Skeletal muscle tissue (tissue), 3 donors: ENCODE measurements at regions not wholly inside any gene's neighbourhood (a gene's known extent, or its start where the extent isn't known, plus 50 kb on each side); places are given as distances from the start of the nearest gene placed in this dataset.
"Not testable (repeated sequence)": the region's sequence is repeated elsewhere in the genome, so short reads cannot be mapped to it uniquely, and the experiment has no call there.

Source experiments
- H3K27ac ChIP-seq: one replicate; pipeline ENCODE4 v1.7.0; 2013; ENCODE audit warnings: mild to moderate bottlenecking, low read depth, low read length, inconsistent platforms
- H3K27me3 ChIP-seq, 3 donors: one replicate each; pipeline ENCODE4 v1.7.0; 2013; ENCODE audit warnings: low read length in 3 of 3; ENCODE audit not compliant: control insufficient read depth in 3 of 3, insufficient read depth in 3 of 3
- H3K36me3 ChIP-seq, 3 donors: one replicate each; pipeline ENCODE4 v1.7.0; 2013; ENCODE audit warnings: low read length in 3 of 3; ENCODE audit not compliant: control insufficient read depth in 3 of 3, insufficient read depth in 3 of 3
- H3K4me1 ChIP-seq, 3 donors: one replicate each; pipeline ENCODE4 v1.7.0; 2013; ENCODE audit warnings: low read length in 3 of 3, mild to moderate bottlenecking in 3 of 3; ENCODE audit not compliant: control insufficient read depth in 3 of 3, insufficient read depth in 3 of 3
- H3K4me3 ChIP-seq, 3 donors: one replicate each; pipeline ENCODE4 v1.7.0; 2013; ENCODE audit warnings: low read length in 3 of 3
- H3K9ac ChIP-seq, 3 donors: one replicate each; pipeline ENCODE4 v1.7.0; 2013; ENCODE audit warnings: low read length in 3 of 3, mild to moderate bottlenecking in 3 of 3, moderate library complexity in 2 of 3, low read depth in 1 of 3
- H3K9me3 ChIP-seq, 3 donors: one replicate each; pipeline ENCODE4 v1.7.0; 2013; ENCODE audit warnings: low read length in 3 of 3; ENCODE audit not compliant: control insufficient read depth in 3 of 3
- donor health status: Osteomylitis.

DNA sequence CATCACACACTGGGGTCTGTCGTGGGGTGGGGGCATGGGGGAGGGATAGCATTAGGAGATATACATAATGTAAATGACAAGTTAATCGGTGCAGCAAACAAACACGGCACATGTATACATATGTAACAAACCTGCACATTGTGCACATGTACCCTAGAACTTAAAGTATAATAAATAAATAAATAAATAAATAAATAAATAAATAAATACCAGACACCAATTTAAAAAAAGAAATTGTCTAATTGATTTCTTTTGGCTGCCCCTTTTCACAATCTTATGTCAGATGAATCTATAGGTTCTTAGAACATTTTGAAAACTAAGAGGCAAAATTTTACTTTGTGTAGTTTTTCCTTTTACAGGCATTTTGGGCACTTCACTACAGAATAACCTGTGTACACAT is 74.4 kb upstream of the SMIM15 start:
- H3K9me3 ChIP-seq, H3K36me3 ChIP-seq, H3K27me3 ChIP-seq, H3K27ac ChIP-seq, H3K4me1 ChIP-seq, H3K4me3 ChIP-seq, H3K9ac ChIP-seq: not testable (repeated sequence)

DNA sequence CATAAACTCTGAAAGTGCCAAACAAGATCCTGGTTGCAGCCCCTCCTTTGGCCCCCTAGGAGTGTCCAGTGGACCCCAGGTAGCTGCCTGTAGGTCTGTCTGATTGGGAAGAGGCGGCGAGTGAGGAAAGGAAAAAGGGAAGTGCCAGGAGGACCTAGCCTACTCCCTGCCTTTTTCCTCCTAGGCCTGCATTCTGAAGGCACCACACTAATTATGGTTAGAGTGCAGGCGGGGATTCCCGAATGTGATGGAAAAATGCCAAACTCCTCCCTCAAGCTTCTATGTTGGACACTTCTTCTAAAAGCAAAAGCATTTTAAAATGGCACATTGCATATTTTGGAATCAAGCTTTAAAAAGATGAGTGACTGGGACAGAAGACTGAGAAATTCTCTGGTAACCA is 83.2 kb upstream of the SMIM15 start:
- H3K9me3 ChIP-seq, result no peaks in the 10 kb centered on the region
- H3K27me3 ChIP-seq, result no peaks in the 10 kb centered on the region
- peaks cover 0 to 2% (median 0%) of the 10 kb centered on the region in 3 donors for H3K4me1 ChIP-seq
- no peaks in the 10 kb centered on the region for H3K36me3 ChIP-seq
- no peak overlapping the region for H3K4me3 ChIP-seq
- no peak overlapping the region for H3K9ac ChIP-seq
- no peak overlapping the region for H3K27ac ChIP-seq

DNA sequence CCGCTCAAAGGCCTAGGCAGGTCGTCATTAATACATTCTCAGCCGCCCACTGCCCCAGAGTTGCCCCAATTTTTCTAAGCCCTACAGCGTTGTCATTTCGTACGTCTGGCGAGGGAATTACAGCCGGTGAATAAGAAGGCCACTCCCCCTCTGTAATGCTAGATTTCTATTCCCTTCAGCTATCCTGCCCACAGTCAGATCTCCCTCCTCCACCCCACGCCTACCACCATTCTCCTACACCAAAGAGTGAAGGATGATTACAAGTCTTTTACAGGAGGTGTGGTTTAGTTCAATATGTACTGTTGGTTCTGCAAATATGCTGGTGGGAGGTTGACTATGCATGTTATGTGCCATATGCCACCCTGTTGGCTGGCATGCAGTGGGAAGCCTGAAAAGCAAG is 83.7 kb upstream of the SMIM15 start:
- Histone ChIP-seq H3K9me3 (no peaks in the 10 kb centered on the region), H3K4me3 (no peak overlapping the region), H3K27me3 (no peaks in the 10 kb centered on the region), H3K36me3 (no peaks in the 10 kb centered on the region), H3K9ac (no peak overlapping the region), H3K27ac (no peak overlapping the region), H3K4me1 (peaks cover 0 to 2% (median 0%) of the 10 kb centered on the region in 3 donors)

DNA sequence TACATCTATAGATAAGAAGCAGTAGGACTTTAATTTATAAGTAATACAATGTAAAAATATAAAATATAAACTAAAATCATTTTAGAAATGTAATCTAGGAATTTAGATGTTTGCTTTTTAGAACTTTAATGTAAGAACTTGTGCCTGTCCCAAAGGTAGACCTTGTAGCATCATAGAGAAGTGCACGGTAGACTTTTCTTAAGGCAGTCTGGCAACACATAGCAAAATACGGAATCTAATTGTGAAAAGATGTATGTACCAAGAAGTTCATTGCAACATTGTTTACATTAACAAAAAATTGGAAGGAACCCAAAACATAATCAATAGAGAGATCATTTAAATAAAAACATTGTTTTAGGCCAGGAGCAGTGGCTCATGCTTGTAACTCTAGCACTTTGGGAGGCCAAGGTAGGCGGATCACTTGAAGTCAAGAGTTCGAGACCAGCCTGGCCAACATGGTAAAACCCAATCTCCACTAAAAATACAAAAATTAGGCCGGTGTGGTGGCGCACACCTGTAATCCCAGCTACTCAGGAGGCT is 84.6 kb upstream of the SMIM15 start:
- no peaks in the 10 kb centered on the region for H3K27me3 ChIP-seq
- no peaks in the 10 kb centered on the region for H3K9me3 ChIP-seq
- no peak overlapping the region for H3K9ac ChIP-seq
- H3K4me1 ChIP-seq, result peaks cover 0 to 2% (median 0%) of the 10 kb centered on the region in 3 donors
- no peak overlapping the region for H3K27ac ChIP-seq
- H3K4me3 ChIP-seq, result no peak overlapping the region
- no peaks in the 10 kb centered on the region for H3K36me3 ChIP-seq

DNA sequence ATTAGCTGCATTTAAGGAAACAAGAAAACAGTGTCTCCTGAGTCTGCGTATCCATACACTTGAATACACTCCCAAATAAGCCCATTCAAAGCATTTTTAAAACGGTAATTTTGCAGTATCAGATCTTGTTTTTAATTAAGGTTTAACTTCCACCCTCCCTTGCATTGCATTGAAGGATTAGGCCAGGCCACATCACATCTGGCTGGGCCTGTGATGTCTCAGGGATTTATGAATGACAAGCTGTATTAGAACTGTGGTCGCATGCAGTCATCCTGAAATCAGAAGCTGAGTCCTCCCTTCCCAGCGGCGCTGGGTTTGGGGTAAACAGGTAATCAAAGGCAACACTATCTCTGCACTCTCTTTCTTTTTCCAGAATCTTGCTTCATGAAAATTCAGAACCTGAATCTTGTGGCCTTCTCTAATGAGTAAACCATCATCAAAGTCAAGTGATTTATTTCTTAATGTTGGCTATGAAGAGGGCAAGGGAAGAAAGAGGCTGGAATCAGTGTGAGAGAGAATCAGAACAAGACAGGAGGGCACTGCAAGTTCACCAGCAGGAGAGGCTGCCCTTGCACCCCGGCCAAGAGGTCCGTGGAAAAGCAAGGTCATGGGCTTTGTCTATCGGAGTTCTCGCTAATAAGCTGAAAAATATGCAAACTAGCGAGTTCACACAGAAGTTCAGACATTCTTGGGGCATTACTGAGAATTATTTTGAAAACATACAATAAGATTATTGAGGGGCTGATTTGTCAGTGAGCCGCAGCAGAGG is 80.0 kb upstream of the ZSWIM6 start:
- no peak overlapping the region for H3K4me3 ChIP-seq
- no peaks in the 10 kb centered on the region for H3K36me3 ChIP-seq
- no peak overlapping the region for H3K27ac ChIP-seq
- peaks cover 0 to 6% (median 0%) of the 10 kb centered on the region in 3 donors for H3K27me3 ChIP-seq
- H3K9me3 ChIP-seq, result no peaks in the 10 kb centered on the region
- H3K9ac ChIP-seq, result no peak overlapping the region
- peaks cover 0 to 2% (median 0%) of the 10 kb centered on the region in 3 donors for H3K4me1 ChIP-seq

DNA sequence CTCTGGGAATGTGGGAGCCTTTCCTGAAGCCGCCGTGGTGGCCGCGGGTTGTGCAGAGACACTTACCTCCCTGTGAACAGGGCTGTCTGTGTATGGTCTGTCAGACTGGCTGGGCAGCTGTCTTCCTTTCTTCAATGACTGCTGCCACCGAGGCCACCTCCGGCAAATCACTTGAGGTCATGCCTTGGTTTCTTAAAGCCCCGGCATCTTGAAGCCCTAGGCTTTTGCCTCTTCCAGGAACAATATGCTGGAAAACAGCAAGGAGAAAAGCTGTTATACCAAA is 79.5 kb upstream of the ZSWIM6 start:
- Histone ChIP-seq H3K36me3 (no peaks in the 10 kb centered on the region), H3K27me3 (peaks cover 0 to 6% (median 0%) of the 10 kb centered on the region in 3 donors), H3K27ac (no peak overlapping the region), H3K9me3 (no peaks in the 10 kb centered on the region), H3K4me1 (peaks cover 0 to 2% (median 0%) of the 10 kb centered on the region in 3 donors), H3K4me3 (no peak overlapping the region), H3K9ac (no peak overlapping the region)

DNA sequence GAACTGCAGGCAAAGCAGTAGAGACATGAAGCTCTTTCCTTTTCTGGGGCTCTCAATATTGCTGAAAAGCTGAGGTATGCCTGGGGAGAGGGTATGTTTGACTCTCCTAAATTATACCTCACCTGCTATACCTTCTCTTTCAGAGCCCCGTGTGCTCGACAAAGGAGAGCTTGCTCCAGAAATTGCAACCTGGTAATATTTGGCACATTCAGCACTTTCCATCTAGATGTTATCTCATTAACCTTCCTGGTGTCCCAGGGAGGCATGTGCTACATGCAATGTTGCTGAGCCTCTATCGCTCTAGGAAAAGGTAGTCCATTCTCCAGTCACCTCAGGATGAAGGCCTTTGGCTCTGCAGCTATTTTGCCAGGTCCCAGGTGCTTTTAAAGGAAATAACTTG is 78.5 kb upstream of the ZSWIM6 start:
- H3K4me1 ChIP-seq, result peaks cover 0 to 2% (median 0%) of the 10 kb centered on the region in 3 donors
- no peaks in the 10 kb centered on the region for H3K36me3 ChIP-seq
- H3K27ac ChIP-seq, result no peak overlapping the region
- no peak overlapping the region for H3K9ac ChIP-seq
- H3K27me3 ChIP-seq, result peaks cover 0 to 6% (median 0%) of the 10 kb centered on the region in 3 donors
- no peaks in the 10 kb centered on the region for H3K9me3 ChIP-seq
- no peak overlapping the region for H3K4me3 ChIP-seq

DNA sequence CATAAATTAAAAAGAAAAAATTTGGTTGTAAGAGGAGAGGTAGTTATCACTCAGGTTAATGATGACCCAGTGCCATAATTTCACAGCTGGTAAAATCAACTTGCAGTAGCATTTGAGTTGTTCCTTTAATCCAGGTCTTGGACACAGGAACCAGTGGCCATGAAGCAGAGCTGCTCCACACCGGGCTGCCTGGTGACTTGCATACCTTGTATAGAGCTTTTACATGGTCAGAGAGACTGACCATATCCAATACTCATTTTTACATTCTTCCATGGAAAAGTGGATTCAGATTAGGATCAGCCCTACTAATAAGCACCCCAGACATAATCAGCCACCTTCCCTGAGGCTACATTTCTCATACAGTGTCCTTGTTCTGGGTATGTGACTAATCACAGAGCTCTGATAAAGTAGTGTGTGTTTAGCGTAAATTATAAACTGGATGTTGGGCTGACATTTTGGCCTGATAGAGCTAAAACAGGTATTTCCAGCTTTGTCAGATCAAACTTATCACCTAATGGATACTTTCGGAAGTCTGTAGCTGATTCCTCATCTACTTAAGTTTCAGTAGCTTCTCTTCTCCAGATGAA is 77.0 kb upstream of the ZSWIM6 start:
- no peak overlapping the region for H3K9ac ChIP-seq
- peaks cover 0 to 2% (median 0%) of the 10 kb centered on the region in 3 donors for H3K4me1 ChIP-seq
- no peaks in the 10 kb centered on the region for H3K36me3 ChIP-seq
- H3K4me3 ChIP-seq, result no peak overlapping the region
- no peaks in the 10 kb centered on the region for H3K9me3 ChIP-seq
- H3K27me3 ChIP-seq, result peaks cover 0 to 6% (median 0%) of the 10 kb centered on the region in 3 donors
- no peak overlapping the region for H3K27ac ChIP-seq

DNA sequence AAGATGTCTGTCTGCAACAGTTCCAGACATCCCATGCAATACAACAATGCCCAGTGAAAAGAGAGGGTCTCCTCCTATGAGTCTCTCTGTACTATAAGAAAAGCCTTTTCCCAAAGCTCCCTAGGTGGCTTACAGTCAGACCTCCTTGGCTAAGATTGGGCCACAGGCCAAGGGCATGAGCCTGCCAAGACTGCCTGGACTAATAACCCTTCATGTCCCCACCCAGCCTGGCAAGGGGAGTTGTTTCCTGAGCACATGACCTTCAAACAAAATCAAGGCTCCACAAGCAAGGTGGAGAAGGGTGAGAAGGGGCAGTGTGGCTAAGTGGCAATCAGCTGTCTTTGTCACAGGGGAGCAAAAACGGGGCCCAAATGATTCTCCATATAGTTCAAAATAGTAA is 75.6 kb upstream of the ZSWIM6 start:
- Histone ChIP-seq H3K4me3 (no peak overlapping the region), H3K27ac (no peak overlapping the region), H3K4me1 (peaks cover 0 to 2% (median 0%) of the 10 kb centered on the region in 3 donors), H3K9me3 (no peaks in the 10 kb centered on the region), H3K36me3 (no peaks in the 10 kb centered on the region), H3K27me3 (peaks cover 0 to 6% (median 0%) of the 10 kb centered on the region in 3 donors), H3K9ac (no peak overlapping the region)

DNA sequence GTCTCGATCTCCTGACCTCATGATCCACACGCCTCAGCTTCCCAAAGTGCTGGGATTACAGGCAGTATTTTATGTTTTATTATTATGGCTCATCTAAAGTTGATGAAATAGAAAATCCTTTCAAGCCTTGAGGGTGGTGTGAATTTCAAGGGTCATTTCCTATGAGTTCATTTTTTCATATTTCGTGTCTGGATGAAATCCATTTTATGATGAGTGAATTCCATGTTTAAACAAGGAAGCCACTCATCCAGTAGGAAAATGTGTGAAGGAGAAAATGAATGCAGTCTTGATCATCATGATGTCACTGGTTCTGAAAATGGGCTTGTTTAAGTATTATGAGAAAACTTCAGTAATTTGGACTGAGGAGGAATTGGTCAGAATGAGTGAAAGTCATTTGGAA is 74.6 kb upstream of the ZSWIM6 start:
- Histone ChIP-seq H3K27me3 (peaks cover 0 to 6% (median 0%) of the 10 kb centered on the region in 3 donors), H3K27ac (no peak overlapping the region), H3K9me3 (no peaks in the 10 kb centered on the region), H3K4me3 (no peak overlapping the region), H3K4me1 (peaks cover 0 to 2% (median 0%) of the 10 kb centered on the region in 3 donors), H3K36me3 (no peaks in the 10 kb centered on the region), H3K9ac (no peak overlapping the region)
